ENCODE measurements at regions not wholly inside any gene's neighbourhood (a gene's known extent, or its start where the extent isn't known, plus 50 kb on each side); places are given as distances from the start of the nearest gene placed in this dataset.

DNA sequence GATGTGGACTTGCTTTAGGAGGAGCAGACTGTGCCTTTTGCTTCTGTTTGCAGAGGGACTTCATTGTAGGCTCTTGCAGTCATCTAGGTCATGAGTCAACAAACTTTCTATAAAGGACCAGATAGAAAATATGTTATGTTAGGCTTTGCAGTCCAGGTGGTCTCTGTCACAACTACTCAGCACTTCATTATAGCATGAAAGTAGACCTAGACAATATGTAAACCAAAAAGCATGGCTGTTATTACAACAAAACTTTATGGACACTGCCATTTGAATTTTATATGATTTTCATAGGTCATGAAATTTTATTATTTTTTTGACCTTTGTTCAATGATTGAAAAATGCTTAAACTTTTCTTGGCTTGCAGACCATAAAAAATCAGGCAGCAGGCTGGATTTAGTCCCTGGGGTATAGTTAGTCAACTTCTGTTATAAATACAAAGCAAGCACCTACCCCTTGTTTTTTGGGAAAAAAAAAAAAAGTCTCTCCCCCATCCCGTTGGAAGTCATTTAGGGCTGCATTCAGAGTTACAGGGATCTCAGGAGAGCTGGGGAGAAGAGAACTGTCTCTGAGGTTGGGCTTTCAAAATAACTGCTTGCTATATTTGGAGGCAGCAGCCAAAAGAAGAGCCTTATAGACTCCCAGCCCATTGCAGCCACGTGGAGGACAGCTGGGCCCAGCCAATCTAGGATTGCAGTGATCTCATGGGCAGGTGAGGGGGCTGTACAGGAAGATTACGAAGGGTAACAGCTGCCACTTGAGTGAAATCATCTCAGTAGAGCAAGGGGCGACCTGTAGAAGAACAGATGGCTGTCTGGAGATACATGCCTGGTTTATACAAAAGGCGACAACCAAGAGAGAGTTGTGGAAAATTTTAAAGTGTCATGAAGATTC is 136.6 kb upstream of the TNC start:
- DNase-seq (ENCODE audit: low read depth in 3 of 3) = no peak

DNA sequence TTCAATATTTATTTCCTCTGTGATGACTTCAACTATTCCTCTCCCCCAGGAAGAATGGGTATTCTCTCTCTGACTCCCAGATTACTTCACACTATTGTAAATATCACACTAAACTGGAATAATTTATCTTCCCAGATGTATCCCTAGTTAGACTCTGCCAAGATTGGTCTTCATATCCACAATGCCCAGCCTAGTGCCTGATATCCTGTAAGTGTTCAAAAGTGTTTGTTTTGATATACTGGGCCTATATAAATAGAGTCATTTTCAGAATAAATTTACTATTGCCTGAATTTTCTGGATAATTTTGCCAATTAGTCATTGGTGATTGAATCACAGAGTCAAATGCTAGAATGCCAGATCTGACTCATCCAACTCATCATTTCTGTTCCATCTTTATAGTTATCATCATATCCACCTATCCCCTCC is 143.7 kb upstream of the TNC start:
- DNase-seq (ENCODE audit: low read depth in 3 of 3) = no peak

DNA sequence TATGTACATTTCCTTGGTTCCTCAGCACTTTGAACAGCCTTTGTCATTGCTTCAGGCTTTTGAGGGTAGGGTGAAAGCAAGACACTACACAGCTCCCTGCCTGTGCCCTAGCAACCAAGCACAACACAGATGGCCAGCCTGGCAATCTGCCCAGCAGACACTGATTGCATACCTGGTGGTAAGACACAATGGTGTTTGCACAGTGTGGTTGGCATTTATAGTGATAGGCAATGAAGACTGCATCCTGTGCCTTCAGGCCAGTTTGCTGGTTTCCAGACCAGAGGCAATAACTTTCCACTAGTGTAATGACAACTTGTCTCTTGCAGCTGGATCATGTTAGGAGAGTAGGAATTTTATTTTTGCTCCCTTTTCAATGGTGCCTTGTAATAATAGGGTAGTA is 144.5 kb upstream of the TNC start:
- no peak for DNase-seq (ENCODE audit: low read depth in 3 of 3)

- DNase-seq (ENCODE audit: low read depth in 3 of 3) = no peak
These were observed 145.0 kb upstream of the TNC start for GRCh38 chr9:115262952-115263351.

- DNase-seq (ENCODE audit: low read depth in 3 of 3) = no peak
These were observed 145.6 kb upstream of the TNC start for GRCh38 chr9:115263371-115264075.

GRCh38 chr9:115264313-115264712 is 146.4 kb upstream of the TNC start:
- no peak for DNase-seq (ENCODE audit: low read depth in 3 of 3)

GRCh38 chr9:115267790-115268189 is 149.8 kb upstream of the TNC start:
- DNase-seq (ENCODE audit: low read depth in 3 of 3) = no peak

GRCh38 chr9:115275753-115276152 is 157.8 kb upstream of the TNC start:
- DNase-seq (ENCODE audit: low read depth in 3 of 3) = no peak

GRCh38 chr9:115276621-115277020 is 158.7 kb upstream of the TNC start:
- DNase-seq (ENCODE audit: low read depth in 3 of 3) = no peak

- no peak for DNase-seq (ENCODE audit: low read depth in 3 of 3)
These were observed 159.3 kb upstream of the TNC start for GRCh38 chr9:115277301-115277700.

DNA sequence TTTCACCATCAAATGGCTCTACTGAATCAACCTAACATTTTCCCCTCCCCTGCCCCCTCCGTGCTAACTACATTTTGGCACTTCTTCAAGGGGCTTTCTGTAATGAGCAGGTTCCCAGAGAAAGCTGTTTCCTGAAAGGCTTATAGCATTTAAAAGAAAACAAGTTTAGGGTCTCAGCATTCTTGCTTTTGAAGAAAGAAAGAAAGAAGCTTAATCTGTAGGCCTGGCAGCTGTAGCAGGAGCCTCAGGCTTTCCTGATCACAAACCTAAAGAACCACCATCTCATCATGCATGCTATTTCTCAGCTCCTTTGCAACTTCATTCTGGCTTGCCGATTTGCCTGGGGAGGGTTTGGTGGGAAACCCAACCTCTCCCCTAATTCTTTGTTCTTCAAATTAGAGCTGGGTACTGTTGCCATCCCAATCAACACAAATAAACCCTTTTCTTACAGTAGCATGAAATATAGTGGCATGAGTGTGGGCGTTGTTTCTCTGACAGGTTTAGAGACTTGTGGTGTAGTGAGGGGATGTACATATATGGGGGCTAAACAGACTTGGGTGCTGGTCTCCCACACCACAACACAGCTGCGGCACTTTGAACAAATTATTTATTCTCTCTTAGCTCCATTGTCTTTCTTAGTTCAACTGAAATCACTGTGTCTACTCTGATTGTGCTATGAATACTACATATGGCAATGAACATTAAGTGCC is 160.5 kb upstream of the TNC start:
- no peak for DNase-seq (ENCODE audit: low read depth in 3 of 3)

DNA sequence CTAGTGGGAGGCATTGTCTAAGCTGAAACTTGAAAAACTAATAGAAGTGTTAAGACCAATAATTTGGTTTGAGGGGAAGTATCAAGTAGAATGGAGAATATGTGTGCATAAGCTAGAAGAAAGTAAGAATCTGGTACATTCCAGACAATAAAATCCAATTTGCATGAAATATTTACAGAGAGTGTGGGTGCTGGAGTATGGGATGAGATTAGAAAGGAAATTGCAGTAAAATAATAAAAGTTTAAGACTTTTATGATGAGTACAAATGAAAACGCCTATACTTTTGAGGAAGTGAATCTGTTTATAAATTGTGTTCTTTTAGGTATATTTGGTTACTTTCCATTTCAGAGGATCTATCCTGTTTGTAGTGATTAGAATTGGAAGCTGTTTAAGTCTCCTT is 165.4 kb upstream of the TNC start:
- DNase-seq (ENCODE audit: low read depth in 3 of 3) = no peak

- DNase-seq (ENCODE audit: low read depth in 3 of 3) = no peak
These were observed 167.9 kb upstream of the TNC start for GRCh38 chr9:115285836-115286235.

DNA sequence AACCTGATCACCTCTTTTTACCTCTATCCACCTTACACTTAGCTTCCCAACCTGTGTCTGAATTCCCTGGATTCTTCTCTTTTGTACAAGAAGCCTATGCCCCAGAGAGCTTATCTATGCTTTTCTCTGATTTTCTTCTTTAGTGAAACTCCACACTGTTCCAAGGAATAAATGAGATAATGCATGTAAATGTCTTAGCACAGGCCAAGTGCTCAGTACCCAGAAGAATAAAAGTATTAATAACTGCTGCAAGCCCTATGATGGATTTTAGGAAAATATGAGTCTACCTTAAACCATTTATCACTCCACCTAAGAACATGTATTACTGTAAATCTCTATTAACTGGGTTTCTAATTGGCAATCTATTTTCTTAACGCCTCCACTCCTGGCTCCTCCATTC is 168.5 kb upstream of the TNC start:
- DNase-seq (ENCODE audit: low read depth in 3 of 3) = no peak

DNA sequence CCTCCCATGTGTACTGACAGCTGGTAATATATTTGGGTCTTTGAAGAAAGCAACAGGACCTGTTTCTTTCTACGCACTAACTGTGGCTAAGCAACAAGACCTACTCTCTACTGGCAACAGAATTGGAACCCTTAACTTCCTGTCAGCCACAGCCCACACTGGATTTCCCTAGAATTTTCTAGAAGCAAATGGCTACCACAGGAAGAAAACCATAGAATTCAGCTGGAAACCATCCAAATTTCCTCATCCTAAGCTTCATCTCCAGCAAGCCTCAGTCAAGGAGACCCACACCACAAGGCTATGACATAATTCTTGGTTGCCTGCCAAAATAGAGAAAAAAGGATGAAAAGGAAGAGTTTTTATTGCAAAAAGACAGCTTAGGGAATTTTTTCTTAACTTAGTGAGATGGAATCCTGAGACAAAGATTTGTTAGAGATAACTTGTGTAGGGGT is 171.8 kb upstream of the TNC start:
- no peak for DNase-seq (ENCODE audit: low read depth in 3 of 3)

- no peak for DNase-seq (ENCODE audit: low read depth in 3 of 3)
These were observed 173.9 kb upstream of the TNC start for GRCh38 chr9:115291841-115292240.

DNA sequence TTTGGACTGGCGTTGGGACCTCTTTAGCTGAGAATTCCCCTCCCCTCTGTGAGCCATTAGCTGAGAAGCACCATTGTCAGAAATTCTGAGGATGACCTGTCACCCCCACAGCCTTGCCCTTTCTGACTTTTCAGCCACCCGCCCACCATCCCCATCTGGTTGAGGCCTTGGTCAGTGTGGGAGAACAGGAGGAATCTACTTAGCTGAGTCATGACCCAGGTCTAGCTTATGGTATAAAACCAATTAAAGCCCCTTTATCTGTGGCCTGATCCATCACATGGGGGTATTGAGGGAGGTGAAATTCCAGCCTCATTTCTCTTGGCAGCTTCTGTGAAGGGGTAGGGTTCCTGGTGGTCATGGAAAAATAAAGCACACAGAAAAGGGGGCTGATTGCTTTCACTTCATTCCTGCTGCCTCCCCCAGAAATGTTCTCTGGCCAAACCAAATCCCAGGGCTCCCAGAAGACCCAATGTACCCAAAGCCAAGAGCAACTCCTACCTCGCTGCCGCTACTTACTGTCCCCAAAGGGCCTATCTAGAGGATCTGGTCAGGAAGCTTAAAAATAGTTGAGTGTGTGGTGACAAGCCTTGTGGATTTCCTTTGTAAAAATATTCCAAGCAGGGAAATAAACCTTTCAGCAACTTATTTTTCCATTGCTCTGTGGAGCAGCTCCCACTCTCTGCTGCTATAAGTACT is 174.8 kb upstream of the TNC start:
- no peak for DNase-seq (ENCODE audit: low read depth in 3 of 3)

DNA sequence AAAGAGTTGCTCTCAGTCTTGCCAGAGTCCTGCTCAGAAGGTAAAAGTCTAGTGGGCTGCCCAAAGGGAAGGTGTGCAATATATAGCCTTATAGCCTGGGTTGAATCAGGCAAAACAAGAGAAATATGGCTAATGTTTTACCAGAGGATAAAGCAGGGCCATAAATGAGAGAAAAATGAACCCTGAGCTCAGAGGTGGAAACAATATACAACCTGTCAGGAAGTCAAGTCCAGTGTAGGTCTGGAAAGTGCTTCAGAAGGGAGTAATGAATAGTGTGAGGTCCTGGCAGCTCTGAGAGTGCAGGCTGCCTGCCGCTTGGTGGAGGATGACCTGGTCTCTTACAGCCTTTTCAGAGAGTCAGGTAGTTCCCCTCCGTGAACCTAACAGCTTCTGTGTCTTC is 177.8 kb upstream of the TNC start:
- DNase-seq (ENCODE audit: low read depth in 3 of 3) = no peak

DNA sequence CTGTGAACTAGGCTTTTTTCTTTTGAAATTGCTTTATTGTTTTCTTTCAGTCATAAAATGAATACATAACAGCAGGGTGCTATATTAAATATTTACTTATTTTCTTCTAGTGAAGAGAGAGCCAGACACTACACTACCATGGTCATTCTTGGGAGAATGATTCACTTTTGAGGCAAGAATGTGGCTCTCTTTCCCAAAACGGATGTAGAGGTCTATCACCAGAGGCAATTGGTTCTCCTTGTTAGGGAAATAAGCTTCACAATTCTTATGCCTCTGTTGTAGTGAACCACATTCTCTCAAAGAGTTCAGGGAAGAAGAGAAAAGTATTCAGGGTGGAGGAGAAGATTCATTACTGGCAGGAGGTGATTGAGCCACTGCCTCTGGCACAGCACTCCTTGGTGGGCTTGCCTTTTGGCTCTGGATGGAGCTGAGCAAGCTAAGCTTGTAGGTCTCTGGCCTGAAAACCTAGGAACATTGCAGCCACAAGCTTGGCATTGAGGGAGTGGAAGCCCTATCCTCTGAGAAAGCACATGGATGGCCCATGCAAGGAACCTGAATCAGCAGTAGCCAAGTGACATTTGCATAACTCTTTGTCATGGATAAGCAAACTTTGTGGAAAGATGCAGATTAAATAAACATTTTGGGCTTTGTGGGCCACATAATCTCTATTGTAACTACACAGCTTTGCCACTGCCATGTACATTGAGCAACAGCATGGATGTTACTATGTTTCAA is 179.0 kb upstream of the TNC start:
- no peak for DNase-seq (ENCODE audit: low read depth in 3 of 3)

DNA sequence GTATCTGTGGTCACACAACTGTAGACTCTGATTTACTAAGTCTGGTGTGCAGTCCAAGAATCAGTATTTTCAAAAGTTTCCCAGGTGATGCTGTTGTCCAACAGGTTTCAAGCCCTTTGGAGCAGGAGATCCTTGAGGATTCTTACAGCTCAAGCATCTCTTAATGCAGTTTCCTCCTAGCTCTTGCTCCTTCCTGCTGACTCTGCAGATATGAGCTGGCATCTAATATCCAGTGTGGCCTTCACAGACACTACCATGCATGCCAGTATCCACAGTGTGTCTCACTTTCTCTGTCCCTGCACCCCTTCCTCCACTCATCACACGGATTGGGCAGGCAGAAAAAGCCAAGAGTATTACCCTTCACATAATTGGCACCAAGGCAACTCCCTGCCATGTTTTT is 182.2 kb upstream of the TNC start:
- DNase-seq (ENCODE audit: low read depth in 3 of 3) = no peak

GRCh38 chr9:115300874-115301273 is 182.9 kb upstream of the TNC start:
- DNase-seq (ENCODE audit: low read depth in 3 of 3) = no peak
